DOHH2 (cell line): ENCODE measurements at regions not wholly inside any gene's neighbourhood (a gene's known extent, or its start where the extent isn't known, plus 50 kb on each side); places are given as distances from the start of the nearest gene placed in this dataset.

ENCODE experiments used
- H3F3A ChIP-seq: fragments of 200-600 bp; sonication (generic), shearing (Covaris generic); 2 replicates; pipeline ENCODE4 v1.6.0; 2016; ENCODE audit warnings: antibody characterized with exemption, mild to moderate bottlenecking; ENCODE audit not compliant: control insufficient read depth, insufficient read depth
- H3K27ac ChIP-seq: fragments of 200-600 bp; sonication (generic); 2 replicates; pipeline ENCODE4 v1.5.1; 2014; ENCODE audit warnings: low read depth, mild to moderate bottlenecking, low read length, moderate library complexity
- H3K27me3 ChIP-seq: fragments of 200-600 bp; sonication (generic); 2 replicates; pipeline ENCODE4 v1.6.1; 2014; ENCODE audit warnings: mild to moderate bottlenecking, low read length, mixed read lengths; ENCODE audit not compliant: control insufficient read depth
- H3K36me3 ChIP-seq: fragments of 200-600 bp; sonication (generic); 2 replicates; pipeline ENCODE4 v1.6.1; 2014; ENCODE audit warnings: mild to moderate bottlenecking, low read length, moderate library complexity, mixed read lengths; ENCODE audit not compliant: control insufficient read depth
- H3K4me1 ChIP-seq: fragments of 200-600 bp; sonication (generic); 2 replicates; pipeline ENCODE4 v1.6.1; 2014; ENCODE audit warnings: mild to moderate bottlenecking, low read length, mixed read lengths; ENCODE audit not compliant: control insufficient read depth
- H3K4me2 ChIP-seq: fragments of 200-600 bp; sonication (generic); 2 replicates; pipeline ENCODE4 v1.6.0; 2014; ENCODE audit warnings: mild to moderate bottlenecking, low read length, moderate library complexity
- H3K4me3 ChIP-seq: fragments of 200-600 bp; sonication (generic); 2 replicates; pipeline ENCODE4 v1.5.1; 2014; ENCODE audit warnings: mild to moderate bottlenecking, low read length, mixed read lengths
- H3K79me2 ChIP-seq: fragments of 200-600 bp; sonication (generic); 2 replicates; pipeline ENCODE4 v1.6.1; 2014; ENCODE audit warnings: mild to moderate bottlenecking, low read length, mixed read lengths; ENCODE audit not compliant: control insufficient read depth
- H3K9me2 ChIP-seq: fragments of 200-600 bp; sonication (generic); replicated peaks from 2 replicates; pipeline ENCODE4 v1.6.1; 2014; ENCODE audit warnings: mild to moderate bottlenecking, low read length, mixed read lengths; ENCODE audit not compliant: control insufficient read depth
- H3K9me3 ChIP-seq: fragments of 200-600 bp; sonication (generic); 2 replicates; pipeline ENCODE4 v1.6.1; 2014; ENCODE audit warnings: antibody characterized with exemption, low read length, mixed read lengths; ENCODE audit not compliant: control insufficient read depth, insufficient read depth
- H4K20me1 ChIP-seq: fragments of 200-600 bp; sonication (generic); 2 replicates; pipeline ENCODE4 v1.6.0; 2014; ENCODE audit warnings: low read depth, mild to moderate bottlenecking, antibody characterized with exemption, low read length, moderate library complexity; ENCODE audit not compliant: control insufficient read depth, insufficient read depth
- EZH2phosphoT487 ChIP-seq: fragments of 200-600 bp; sonication (generic); IDR thresholded peaks from 2 replicates; pipeline ENCODE4 v1.6.1; 2017; ENCODE audit warnings: borderline replicate concordance, mild to moderate bottlenecking, antibody characterized with exemption, low read length, moderate library complexity, mixed read lengths
- TF ChIP-seq, protein P1 (sequence below): fragments of 200-600 bp; sonication (generic); IDR thresholded peaks from one replicate; pipeline ENCODE4 v1.5.1; 2014; ENCODE audit warnings: antibody characterized with exemption, mild to moderate bottlenecking, low read depth, low read length; ENCODE audit not compliant: poor library complexity, severe bottlenecking

DNA sequence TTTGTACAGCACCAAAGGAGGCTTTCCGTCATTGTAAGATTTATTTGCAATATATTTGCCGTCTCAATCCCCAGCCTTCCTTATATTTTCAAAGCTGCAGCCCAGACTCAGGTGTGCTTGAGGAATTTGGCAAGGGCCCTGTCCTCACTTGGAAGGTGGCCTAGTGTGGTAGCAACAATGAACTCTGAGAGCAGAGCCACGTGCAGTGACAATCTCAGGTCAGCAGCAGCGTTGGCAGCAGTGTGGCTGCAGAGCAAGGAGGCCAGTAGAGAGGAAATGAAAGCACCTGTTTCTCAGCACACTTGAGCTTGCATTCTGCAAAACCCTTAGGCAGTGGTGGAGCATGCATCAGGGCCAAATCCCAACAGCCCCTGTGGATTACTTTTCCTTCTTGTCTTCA lies 613.5 kb downstream of the RBFOX1 start:
- no peaks in the 10 kb centered on the region for H3K9me3 ChIP-seq
- no peaks in the 10 kb centered on the region for H3K4me1 ChIP-seq
- TF ChIP-seq, protein P1, sequence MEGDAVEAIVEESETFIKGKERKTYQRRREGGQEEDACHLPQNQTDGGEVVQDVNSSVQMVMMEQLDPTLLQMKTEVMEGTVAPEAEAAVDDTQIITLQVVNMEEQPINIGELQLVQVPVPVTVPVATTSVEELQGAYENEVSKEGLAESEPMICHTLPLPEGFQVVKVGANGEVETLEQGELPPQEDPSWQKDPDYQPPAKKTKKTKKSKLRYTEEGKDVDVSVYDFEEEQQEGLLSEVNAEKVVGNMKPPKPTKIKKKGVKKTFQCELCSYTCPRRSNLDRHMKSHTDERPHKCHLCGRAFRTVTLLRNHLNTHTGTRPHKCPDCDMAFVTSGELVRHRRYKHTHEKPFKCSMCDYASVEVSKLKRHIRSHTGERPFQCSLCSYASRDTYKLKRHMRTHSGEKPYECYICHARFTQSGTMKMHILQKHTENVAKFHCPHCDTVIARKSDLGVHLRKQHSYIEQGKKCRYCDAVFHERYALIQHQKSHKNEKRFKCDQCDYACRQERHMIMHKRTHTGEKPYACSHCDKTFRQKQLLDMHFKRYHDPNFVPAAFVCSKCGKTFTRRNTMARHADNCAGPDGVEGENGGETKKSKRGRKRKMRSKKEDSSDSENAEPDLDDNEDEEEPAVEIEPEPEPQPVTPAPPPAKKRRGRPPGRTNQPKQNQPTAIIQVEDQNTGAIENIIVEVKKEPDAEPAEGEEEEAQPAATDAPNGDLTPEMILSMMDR: no peak
- TF ChIP-seq EZH2phosphoT487: no peak
- H3K36me3 ChIP-seq: no peaks in the 10 kb centered on the region
- no peak overlapping the region for H3K4me2 ChIP-seq
- no peaks in the 10 kb centered on the region for H3K27me3 ChIP-seq
- no peaks in the 10 kb centered on the region for H3K79me2 ChIP-seq
- H3K27ac ChIP-seq: no peak overlapping the region
- no peaks in the 10 kb centered on the region for H3F3A ChIP-seq
- no peaks in the 10 kb centered on the region for H4K20me1 ChIP-seq
- no peaks in the 10 kb centered on the region for H3K9me2 ChIP-seq
- no peak overlapping the region for H3K4me3 ChIP-seq

DNA sequence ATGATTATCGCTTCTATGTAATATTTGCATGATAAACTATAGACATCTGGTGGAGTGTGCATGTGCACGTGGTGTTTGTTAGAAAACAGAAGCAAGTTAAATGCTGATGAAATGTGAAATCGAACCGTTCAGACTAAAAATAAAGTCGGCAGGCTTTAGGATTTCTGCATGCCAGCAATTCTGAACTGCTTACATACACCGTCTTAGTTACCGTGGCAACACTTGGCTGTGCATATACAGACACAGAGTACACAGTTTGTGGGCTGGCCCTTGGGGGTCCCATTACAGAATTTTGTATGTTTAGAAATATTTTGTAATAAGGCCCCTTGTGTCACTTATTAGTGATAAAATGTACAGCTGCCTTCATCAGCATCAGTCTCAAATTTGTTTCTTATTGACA lies 605.5 kb downstream of the RBFOX1 start:
- H3K36me3 ChIP-seq: no peaks in the 10 kb centered on the region
- TF ChIP-seq, protein P1: no peak
- TF ChIP-seq EZH2phosphoT487: no peak
- H4K20me1 ChIP-seq: no peaks in the 10 kb centered on the region
- H3F3A ChIP-seq: no peaks in the 10 kb centered on the region
- no peak overlapping the region for H3K27ac ChIP-seq
- H3K9me2 ChIP-seq: no peaks in the 10 kb centered on the region
- no peaks in the 10 kb centered on the region for H3K27me3 ChIP-seq
- no peaks in the 10 kb centered on the region for H3K9me3 ChIP-seq
- no peaks in the 10 kb centered on the region for H3K4me1 ChIP-seq
- no peak overlapping the region for H3K4me3 ChIP-seq
- no peak overlapping the region for H3K4me2 ChIP-seq
- H3K79me2 ChIP-seq: no peaks in the 10 kb centered on the region

DNA sequence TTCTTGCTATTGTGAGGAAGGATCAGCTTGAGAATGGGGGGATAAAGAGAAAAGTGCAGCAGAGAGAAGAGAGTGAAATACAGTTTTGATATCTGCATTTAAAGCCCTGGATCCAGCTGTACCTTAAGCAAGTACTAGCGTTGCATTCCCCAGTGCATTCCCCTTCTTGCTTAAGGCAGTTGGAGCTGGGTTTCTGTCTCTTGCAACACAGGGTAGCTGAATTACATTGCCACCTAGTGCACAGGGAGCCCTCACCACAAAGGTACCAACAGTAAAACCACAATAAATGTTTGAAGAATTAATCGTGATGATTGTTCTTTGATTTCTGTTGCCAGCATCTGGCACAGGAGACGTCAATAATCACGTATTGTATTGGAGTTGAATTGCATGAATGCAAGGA lies 588.7 kb downstream of the RBFOX1 start:
- Histone ChIP-seq H3K27ac (no peak overlapping the region), H3F3A (no peaks in the 10 kb centered on the region), H3K79me2 (no peaks in the 10 kb centered on the region), H3K36me3 (no peaks in the 10 kb centered on the region), H3K4me3 (no peak overlapping the region), H3K9me3 (no peaks in the 10 kb centered on the region; the same call in 1 of the 2 replicates), H3K9me2 (no peaks in the 10 kb centered on the region), H3K27me3 (no peaks in the 10 kb centered on the region), H3K4me2 (no peak overlapping the region), H4K20me1 (no peaks in the 10 kb centered on the region), H3K4me1 (no peaks in the 10 kb centered on the region)
- no peak for TF ChIP-seq EZH2phosphoT487
- TF ChIP-seq, protein P1: no peak

DNA sequence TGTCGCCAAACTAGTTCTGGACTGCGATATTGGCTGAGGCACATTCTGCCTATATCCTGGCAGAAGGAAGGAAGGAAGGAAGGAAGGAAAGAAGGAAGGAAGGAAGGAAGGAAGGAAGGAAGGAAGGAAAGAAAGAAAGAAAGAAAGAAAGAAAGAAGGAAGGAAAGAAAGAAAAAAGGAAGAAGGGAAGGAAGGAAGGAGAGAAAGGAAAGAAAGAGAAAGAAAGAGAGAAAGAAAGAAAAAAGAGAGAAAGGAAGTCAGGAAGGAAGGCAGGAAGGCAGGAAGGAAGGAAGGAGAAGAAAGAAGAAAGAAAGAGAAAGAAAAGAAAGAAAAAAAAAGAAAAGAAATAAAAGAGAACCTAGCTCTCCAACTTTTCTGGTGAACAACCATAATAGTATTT lies 587.1 kb downstream of the RBFOX1 start:
- no peaks in the 10 kb centered on the region; the same call in 1 of the 2 replicates for H3K9me3 ChIP-seq
- no peaks in the 10 kb centered on the region for H3K9me2 ChIP-seq
- no peaks in the 10 kb centered on the region for H3K79me2 ChIP-seq
- no peak overlapping the region for H3K4me3 ChIP-seq
- H3F3A ChIP-seq: no peaks in the 10 kb centered on the region
- H3K4me2 ChIP-seq: no peak overlapping the region
- TF ChIP-seq, protein P1: no peak
- no peak for TF ChIP-seq EZH2phosphoT487
- no peaks in the 10 kb centered on the region for H3K4me1 ChIP-seq
- no peaks in the 10 kb centered on the region for H3K36me3 ChIP-seq
- no peaks in the 10 kb centered on the region for H4K20me1 ChIP-seq
- no peak overlapping the region for H3K27ac ChIP-seq
- H3K27me3 ChIP-seq: no peaks in the 10 kb centered on the region
